GM12878 (cell line): ENCODE measurements at regions not wholly inside any gene's neighbourhood (a gene's known extent, or its start where the extent isn't known, plus 50 kb on each side); places are given as distances from the start of the nearest gene placed in this dataset.

ENCODE experiments used
- ATAC-seq: fragments of 200-7000 bp; cut with Tn5 transposase; 3 replicates; pipeline ENCODE4 v1.9.1; 2020; ENCODE audit warnings: mild to moderate bottlenecking, moderate library complexity
- BruUV-seq: library from RNA; stranded (reverse); fragments of 400-500 nt; replicated peaks from 2 replicates; lab custom pipeline; 2021; lab: Mats Ljungman, UMichigan
- CTCF ChIA-PET: fragments of 300-600 bp; sonication (Branson Sonifier 250); formaldehyde crosslinking; extraction: SDS; loops from one replicate; lab custom pipeline; 2021; ENCODE audit warnings: inconsistent platforms; lab: Yijun Ruan, JAX
- POLR2A ChIA-PET: fragments of 350-600 bp; formaldehyde crosslinking; extraction: SDS; loops from one replicate; lab custom pipeline; 2021; ENCODE audit warnings: inconsistent platforms; lab: Charles Lee
- RAD21 ChIA-PET: fragments of 300-600 bp; sonication (Branson Sonifier 250); formaldehyde crosslinking; loops from one replicate; lab custom pipeline; 2023; ENCODE audit warnings: antibody characterized with exemption; ENCODE audit not compliant: unreplicated experiment; lab: Charles Lee
- SMC1A ChIA-PET: fragments of 300-600 bp; sonication (Branson Sonifier 250); formaldehyde crosslinking; loops from one replicate; lab custom pipeline; 2023; ENCODE audit not compliant: unreplicated experiment, uncharacterized antibody; lab: Charles Lee
- DNase-seq: peaks from one replicate; pipeline ENCODE4 v3.0.0-alpha.2; 2011; ENCODE audit warnings: low read depth, low spot score
- FAIRE-seq: peaks from 3 replicates; lab custom pipeline; 2011; peaks lifted over from hg19 to GRCh38; lab: Jason Lieb, UNC
- H2AFZ ChIP-seq: 2 replicates; pipeline ENCODE4 v1.6.0; 2011; ENCODE audit warnings: low read depth, low read length, control low read depth; ENCODE audit not compliant: control insufficient read depth
- H3K27ac ChIP-seq: 2 replicates; pipeline ENCODE4 v1.5.1; 2011; ENCODE audit warnings: control low read depth; ENCODE audit not compliant: control insufficient read depth, insufficient read depth
- H3K27me3 ChIP-seq, 2 experiments: replicated peaks in 1 of 2; 2 replicates each; pipeline versions ENCODE4 v1.6.0 to v1.6.1; 2011; ENCODE audit warnings: low read length in 1 of 2; ENCODE audit not compliant: control insufficient read depth in 2 of 2, insufficient read depth in 2 of 2
- H3K36me3 ChIP-seq, 2 experiments: 2 replicates each; pipeline ENCODE4 v1.5.1; 2011; ENCODE audit warnings: low read length in 1 of 2; ENCODE audit not compliant: control insufficient read depth in 2 of 2, insufficient read depth in 2 of 2
- H3K4me1 ChIP-seq: 2 replicates; pipeline ENCODE4 v1.6.1; 2011; ENCODE audit warnings: mild to moderate bottlenecking, low read length, moderate library complexity, mixed read lengths; ENCODE audit not compliant: control insufficient read depth, insufficient read depth
- H3K4me2 ChIP-seq: 2 replicates; pipeline ENCODE4 v1.6.0; 2011; ENCODE audit warnings: control low read depth; ENCODE audit not compliant: control insufficient read depth, insufficient read depth
- H3K4me3 ChIP-seq: fragments of 200-600 bp; sonication (generic); 2 replicates; pipeline ENCODE4 v1.5.1; 2016
- H3K79me2 ChIP-seq: 2 replicates; pipeline ENCODE4 v1.6.0; 2011; ENCODE audit warnings: low read length; ENCODE audit not compliant: control insufficient read depth, insufficient read depth
- H3K9ac ChIP-seq: 2 replicates; pipeline ENCODE4 v1.8.0; 2011; ENCODE audit warnings: low read length, control low read depth, mixed read lengths; ENCODE audit not compliant: control insufficient read depth, insufficient read depth
- H3K9me3 ChIP-seq: replicated peaks from 3 replicates; pipeline ENCODE4 v1.5.1; 2011; ENCODE audit warnings: mild to moderate bottlenecking, low read length; ENCODE audit not compliant: control insufficient read depth, insufficient read depth
- H4K20me1 ChIP-seq: 2 replicates; pipeline ENCODE4 v1.6.0; 2011; ENCODE audit not compliant: control insufficient read depth, insufficient read depth
- ASH2L ChIP-seq: fragments of 300-600, 200-600 bp; sonication (generic); IDR thresholded peaks from 2 replicates; pipeline ENCODE4 v1.6.1; 2017; ENCODE audit warnings: low read depth, mild to moderate bottlenecking, borderline replicate concordance
- ATF2 ChIP-seq: IDR thresholded peaks from 2 replicates; pipeline ENCODE4 v1.6.1; 2012; ENCODE audit warnings: low read length, inconsistent platforms
- BCL3 ChIP-seq: IDR thresholded peaks from 2 replicates; pipeline ENCODE4 v1.6.1; 2011; ENCODE audit warnings: borderline replicate concordance, low read depth, mild to moderate bottlenecking, moderate library complexity, low read length; ENCODE audit not compliant: insufficient read depth, poor library complexity, severe bottlenecking
- CBFB ChIP-seq: IDR thresholded peaks from 2 replicates; pipeline ENCODE4 v1.6.1; 2016; ENCODE audit warnings: antibody characterized with exemption, low read depth
- CHD4 ChIP-seq: fragments of 200-600 bp; sonication (generic); IDR thresholded peaks from 2 replicates; pipeline ENCODE4 v1.6.1; 2016; ENCODE audit warnings: mild to moderate bottlenecking
- E2F8 ChIP-seq: fragments of 450-650 bp; IDR thresholded peaks from 2 replicates; pipeline ENCODE4 v1.6.1; 2018; ENCODE audit warnings: mild to moderate bottlenecking, low read depth, moderate library complexity; ENCODE audit not compliant: partially characterized antibody
- HSF1 ChIP-seq: fragments of 150-350 bp; IDR thresholded peaks from 2 replicates; pipeline ENCODE4 v1.6.1; 2014; ENCODE audit warnings: mild to moderate bottlenecking, low read depth, low read length
- IRF3 ChIP-seq: fragments of 450-650 bp; IDR thresholded peaks from 2 replicates; pipeline ENCODE4 v1.6.1; 2014; ENCODE audit warnings: mild to moderate bottlenecking
- MYC ChIP-seq: IDR thresholded peaks from 2 replicates; pipeline ENCODE4 v1.6.1; 2011; ENCODE audit warnings: mild to moderate bottlenecking, low read length, moderate library complexity, inconsistent platforms; ENCODE audit not compliant: insufficient read depth, insufficient replicate concordance, insufficient read length, severe bottlenecking
- NFXL1 ChIP-seq: fragments of 450-650 bp; IDR thresholded peaks from 2 replicates; pipeline ENCODE4 v1.6.1; 2017; ENCODE audit warnings: antibody characterized with exemption, mild to moderate bottlenecking, borderline replicate concordance
- PAX8 ChIP-seq: fragments of 450-650 bp; IDR thresholded peaks from 2 replicates; pipeline ENCODE4 v1.6.1; 2017; ENCODE audit warnings: mild to moderate bottlenecking, moderate library complexity
- PBX3 ChIP-seq: IDR thresholded peaks from 2 replicates; pipeline ENCODE4 v1.6.1; 2011; ENCODE audit warnings: mild to moderate bottlenecking, low read depth, low read length, moderate library complexity; ENCODE audit not compliant: insufficient replicate concordance
- RELA ChIP-seq: fragments of 450-650 bp; IDR thresholded peaks from 2 replicates; pipeline ENCODE4 v1.8.0; 2014; ENCODE audit warnings: borderline replicate concordance; ENCODE audit not compliant: partially characterized antibody
- ZNF217 ChIP-seq: fragments of 450-650 bp; IDR thresholded peaks from 2 replicates; pipeline ENCODE4 v1.6.1; 2017; ENCODE audit warnings: antibody characterized with exemption, mild to moderate bottlenecking
- ZZZ3 ChIP-seq: IDR thresholded peaks from 2 replicates; pipeline ENCODE4 v1.6.1; 2011; ENCODE audit warnings: low read depth; ENCODE audit not compliant: control insufficient read depth, insufficient read length
- WGBS: methylation state at CpG from one replicate; pipeline ENCODE4 v1.1.6; 2016; ENCODE audit warnings: low lambda C conversion rate; ENCODE audit not compliant: insufficient replicate concordance, insufficient coverage; ENCODE audit errors: missing lambda C conversion rate; 5-methylcytosine and 5-hydroxymethylcytosine counted together
- in situ Hi-C: fragments of 300-500 bp; cut with MboI; formaldehyde crosslinking; loops from 9 replicates; pipeline ENCODE4 v1.14.3; 2018; ENCODE audit warnings: mixed read lengths
- intact Hi-C: fragments of 100-400 bp; cut with micrococcal nuclease; formaldehyde crosslinking; loops from one replicate; pipeline ENCODE4 v1.14.2; 2022; ENCODE audit not compliant: unreplicated experiment

- no peak for TF ChIP-seq RELA
- peak; percentile 68 for TF ChIP-seq BCL3
- TF ChIP-seq PBX3, result peak; percentile 11
- no peak for TF ChIP-seq PAX8
- no peak for TF ChIP-seq ATF2
- TF ChIP-seq ZZZ3, result no peak
- TF ChIP-seq CHD4, result no peak
- no peak for TF ChIP-seq HSF1
- no peak for TF ChIP-seq CBFB
- no peak for TF ChIP-seq ZNF217
- TF ChIP-seq E2F8, result no peak
- no peak for TF ChIP-seq NFXL1
- TF ChIP-seq MYC, result no peak
- no peak for TF ChIP-seq IRF3
- no peak for TF ChIP-seq ASH2L
- Histone ChIP-seq H3K27me3 (no peaks in the 10 kb centered on the region), H3K4me1 (no peaks in the 10 kb centered on the region), H3K36me3 (no peaks in the 10 kb centered on the region), H3K4me2 (no peak overlapping the region), H3K27ac (no peak overlapping the region), H3K9me3 (no peaks in the 10 kb centered on the region), H3K9ac (no peak overlapping the region), H4K20me1 (no peaks in the 10 kb centered on the region), H2AFZ (no peak overlapping the region), H3K4me3 (no peak overlapping the region), H3K79me2 (no peaks in the 10 kb centered on the region)
- DNase-seq (no peak), FAIRE-seq (no peak), ATAC-seq (no peak)
- 38% methylated on average over 12 of the region's 12 CpGs for WGBS
- BruUV-seq, result no TSS peak
- ChIA-PET RAD21 (no interaction called here), POLR2A (no interaction called here), CTCF (no interaction called here), SMC1A (no interaction called here)
- in situ Hi-C loops (no loop called here), intact Hi-C loops (no loop called here)
Measured at GRCh38 chr17:79458356-79458755, 152.5 kb downstream of the RBFOX3 start.
